SK-N-SH treated with all-trans-retinoic acid at 6 μM for 48 hours (cell line): ENCODE measurements at regions not wholly inside any gene's neighbourhood (a gene's known extent, or its start where the extent isn't known, plus 50 kb on each side); places are given as distances from the start of the nearest gene placed in this dataset.
A peak's percentile ranks its signal among the peaks of the same experiment; 100 is the strongest.

Source experiments
- ATAC-seq: fragments of 200-7000 bp; cut with Tn5 transposase; 3 replicates; pipeline ENCODE4 v1.9.1; 2020; ENCODE audit warnings: mild to moderate bottlenecking, moderate library complexity
- ARNTL ChIP-seq: fragments of 450-650 bp; formaldehyde crosslinking; IDR thresholded peaks from 2 replicates; pipeline ENCODE4 v1.5.0; 2020; ENCODE audit warnings: low read depth, mild to moderate bottlenecking, moderate library complexity, borderline replicate concordance
- CREB5 ChIP-seq: fragments of 250-450 bp; sonication (Bioruptor Pico); IDR thresholded peaks from 2 replicates; pipeline ENCODE4 v1.5.1; 2020; ENCODE audit warnings: low read depth, mild to moderate bottlenecking, moderate library complexity
- CSDC2 ChIP-seq: fragments of 250-450 bp; sonication (Bioruptor Pico); IDR thresholded peaks from 2 replicates; pipeline ENCODE4 v1.5.0; 2020; ENCODE audit warnings: mild to moderate bottlenecking, moderate library complexity
- CSRNP3 ChIP-seq: fragments of 250-450 bp; sonication (Bioruptor Pico); IDR thresholded peaks from 2 replicates; pipeline ENCODE4 v1.5.1; 2021; ENCODE audit warnings: mild to moderate bottlenecking, moderate library complexity
- ESRRG ChIP-seq: fragments of 250-450 bp; sonication (Bioruptor Pico); IDR thresholded peaks from 2 replicates; pipeline ENCODE4 v1.6.1; 2021; ENCODE audit warnings: mild to moderate bottlenecking
- GLIS3 ChIP-seq: fragments of 250-450 bp; sonication (Bioruptor Pico); IDR thresholded peaks from 2 replicates; pipeline ENCODE4 v1.5.0; 2020; ENCODE audit warnings: mild to moderate bottlenecking, moderate library complexity
- ISL1 ChIP-seq: fragments of 250-450 bp; sonication (Bioruptor Pico); IDR thresholded peaks from 2 replicates; pipeline ENCODE4 v2.1.2; 2022; ENCODE audit warnings: mild to moderate bottlenecking, moderate library complexity
- OSR1 ChIP-seq: fragments of 250-450 bp; sonication (Bioruptor Pico); IDR thresholded peaks from 2 replicates; pipeline ENCODE4 v1.8.0; 2022; ENCODE audit warnings: moderate library complexity, mild to moderate bottlenecking, inconsistent platforms
- PPARA ChIP-seq: fragments of 250-450 bp; sonication (Bioruptor Pico); IDR thresholded peaks from 2 replicates; pipeline ENCODE4 v1.5.0; 2020; ENCODE audit warnings: mild to moderate bottlenecking, borderline replicate concordance
- RARB ChIP-seq: fragments of 250-450 bp; sonication (Bioruptor Pico); IDR thresholded peaks from 2 replicates; pipeline ENCODE4 v1.8.0; 2021; ENCODE audit warnings: mild to moderate bottlenecking, moderate library complexity
- SNAI2 ChIP-seq: fragments of 250-450 bp; sonication (Bioruptor Pico); IDR thresholded peaks from 2 replicates; pipeline ENCODE4 v1.5.0; 2020; ENCODE audit warnings: mild to moderate bottlenecking, moderate library complexity
- TCF4 ChIP-seq: fragments of 250-450 bp; sonication (Bioruptor Pico); IDR thresholded peaks from 2 replicates; pipeline ENCODE4 v1.8.0; 2021; ENCODE audit warnings: mild to moderate bottlenecking, moderate library complexity, borderline replicate concordance
- ZC3H10 ChIP-seq: fragments of 250-450 bp; sonication (Bioruptor Pico); IDR thresholded peaks from 2 replicates; pipeline ENCODE4 v1.5.1; 2021; ENCODE audit warnings: mild to moderate bottlenecking, moderate library complexity
- ZFP3 ChIP-seq: fragments of 250-450 bp; sonication (Bioruptor Pico); IDR thresholded peaks from 2 replicates; pipeline ENCODE4 v1.5.0; 2020; ENCODE audit warnings: mild to moderate bottlenecking, moderate library complexity
- ZFP30 ChIP-seq: fragments of 450-650 bp; formaldehyde crosslinking; IDR thresholded peaks from 2 replicates; pipeline ENCODE4 v1.5.0; 2022; ENCODE audit warnings: mild to moderate bottlenecking, moderate library complexity
- ZNF565 ChIP-seq: fragments of 450-650 bp; formaldehyde crosslinking; conservative IDR thresholded peaks from 2 replicates; pipeline ENCODE4 v1.5.0; 2020; ENCODE audit warnings: low read depth, mild to moderate bottlenecking, moderate library complexity
- ZNF70 ChIP-seq: fragments of 450-650 bp; formaldehyde crosslinking; IDR thresholded peaks from 2 replicates; pipeline ENCODE4 v1.5.0; 2020; ENCODE audit warnings: mild to moderate bottlenecking, moderate library complexity
- ZNF8 ChIP-seq: fragments of 450-650 bp; formaldehyde crosslinking; IDR thresholded peaks from 2 replicates; pipeline ENCODE4 v1.5.0; 2020; ENCODE audit warnings: mild to moderate bottlenecking, moderate library complexity
- TF ChIP-seq, protein P1 (sequence below): fragments of 250-450 bp; sonication (Bioruptor Pico); IDR thresholded peaks from 2 replicates; pipeline ENCODE4 v1.8.0; 2020; ENCODE audit warnings: mild to moderate bottlenecking, moderate library complexity, borderline replicate concordance

GRCh38 chr7:81583090-81583489 lies 186.8 kb downstream of the HGF start:
- ATAC-seq = peak; percentile 22; the same call in 1 of the 3 replicates
- TF ChIP-seq CSDC2 (CRISPR knock-in tag) (peak; percentile 62; the same call in 1 of the 2 replicates), PPARA (CRISPR knock-in tag) (no peak), ZC3H10 (no peak), ESRRG (no peak)

GRCh38 chr7:81577642-81578340 lies 192.1 kb downstream of the HGF start:
- TF ChIP-seq ARNTL (CRISPR knock-in tag) (no peak), CSRNP3 (CRISPR knock-in tag) (0 out of 2 replicates have a peak, but pooled peaks have one; percentile 44), ZFP3 (CRISPR knock-in tag) (peak; percentile 30; the same call in 1 of the 2 replicates), ISL1 (peak; percentile 99), CREB5 (peak; percentile 87), ZFP30 (CRISPR knock-in tag) (peak; percentile 23; the same call in 1 of the 2 replicates), SNAI2 (CRISPR knock-in tag) (no peak)
- TF ChIP-seq, all 23 proteins: peak for 5
- ATAC-seq = no peak

GRCh38 chr7:81574723-81575326 lies 195.0 kb downstream of the HGF start:
- TF ChIP-seq CSDC2 (CRISPR knock-in tag) = peak; percentile 96
- TF ChIP-seq CREB5 = peak; percentile 93
- no peak for TF ChIP-seq TCF4 (CRISPR knock-in tag)
- no peak for TF ChIP-seq RARB (CRISPR knock-in tag)
- TF ChIP-seq CSRNP3 (CRISPR knock-in tag) = no peak
- TF ChIP-seq ZFP3 (CRISPR knock-in tag) = peak; percentile 90
- TF ChIP-seq OSR1 (CRISPR knock-in tag) = no peak
- TF ChIP-seq ZNF8 (CRISPR knock-in tag) = no peak
- TF ChIP-seq ZNF565 (CRISPR knock-in tag) = no peak
- TF ChIP-seq, protein P1, sequence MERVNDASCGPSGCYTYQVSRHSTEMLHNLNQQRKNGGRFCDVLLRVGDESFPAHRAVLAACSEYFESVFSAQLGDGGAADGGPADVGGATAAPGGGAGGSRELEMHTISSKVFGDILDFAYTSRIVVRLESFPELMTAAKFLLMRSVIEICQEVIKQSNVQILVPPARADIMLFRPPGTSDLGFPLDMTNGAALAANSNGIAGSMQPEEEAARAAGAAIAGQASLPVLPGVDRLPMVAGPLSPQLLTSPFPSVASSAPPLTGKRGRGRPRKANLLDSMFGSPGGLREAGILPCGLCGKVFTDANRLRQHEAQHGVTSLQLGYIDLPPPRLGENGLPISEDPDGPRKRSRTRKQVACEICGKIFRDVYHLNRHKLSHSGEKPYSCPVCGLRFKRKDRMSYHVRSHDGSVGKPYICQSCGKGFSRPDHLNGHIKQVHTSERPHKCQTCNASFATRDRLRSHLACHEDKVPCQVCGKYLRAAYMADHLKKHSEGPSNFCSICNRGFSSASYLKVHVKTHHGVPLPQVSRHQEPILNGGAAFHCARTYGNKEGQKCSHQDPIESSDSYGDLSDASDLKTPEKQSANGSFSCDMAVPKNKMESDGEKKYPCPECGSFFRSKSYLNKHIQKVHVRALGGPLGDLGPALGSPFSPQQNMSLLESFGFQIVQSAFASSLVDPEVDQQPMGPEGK (CRISPR knock-in tag) = peak; percentile 48; the same call in 1 of the 2 replicates
- TF ChIP-seq ISL1 = peak; percentile 96
- no peak for TF ChIP-seq ZNF70 (CRISPR knock-in tag)
- TF ChIP-seq ESRRG = no peak
- peak; percentile 18; the same call in 1 of the 2 replicates for TF ChIP-seq ZC3H10
- TF ChIP-seq PPARA (CRISPR knock-in tag) = no peak
- TF ChIP-seq SNAI2 (CRISPR knock-in tag) = peak; percentile 70; the same call in 1 of the 2 replicates
- peak; percentile 65; the same call in 1 of the 2 replicates for TF ChIP-seq GLIS3 (CRISPR knock-in tag)
- no peak for TF ChIP-seq ARNTL (CRISPR knock-in tag)
- no peak for ATAC-seq

GRCh38 chr7:81573932-81574331 lies 195.9 kb downstream of the HGF start:
- no peak for ATAC-seq
- TF ChIP-seq ZFP3 (CRISPR knock-in tag) = no peak
- TF ChIP-seq ISL1 = peak; percentile 54
